Stomach (tissue), 4 donors: ENCODE measurements at regions not wholly inside any gene's neighbourhood (a gene's known extent, or its start where the extent isn't known, plus 50 kb on each side); places are given as distances from the start of the nearest gene placed in this dataset.

Source experiments
- CTCF ChIP-seq, 7 experiments: fragments of 450-650 bp in 4 of 7; fragments of 200-600 bp in 3 of 7; sonication (generic) in 3 of 7; IDR thresholded peaks; one replicate each; pipeline ENCODE4 v1.5.1; 2016 to 2019; ENCODE audit warnings: antibody characterized with exemption in 7 of 7, control low read depth in 2 of 7, mild to moderate bottlenecking in 1 of 7
- POLR2A ChIP-seq, 4 donors: fragments of 450-650 bp; IDR thresholded peaks; one replicate each; pipeline ENCODE4 v1.6.1; 2016; ENCODE audit warnings: antibody characterized with exemption in 4 of 4, control low read depth in 2 of 4, mild to moderate bottlenecking in 1 of 4, moderate library complexity in 1 of 4
- POLR2AphosphoS5 ChIP-seq, 3 donors: sonication (generic); formaldehyde crosslinking; IDR thresholded peaks; one replicate each; pipeline ENCODE4 v1.6.1; 2016; ENCODE audit warnings: antibody characterized with exemption in 3 of 3

- TF ChIP-seq POLR2A (IDR thresholded peaks at IDR 0.05) (no peak), CTCF (IDR thresholded peaks at IDR 0.05) (no peak), POLR2AphosphoS5 (IDR thresholded peaks at IDR 0.05) (no peak)
Measured at GRCh38 chr6:44556046-44556445, 168.5 kb downstream of the CDC5L start.
